PC-3 (cell line): ENCODE measurements at regions not wholly inside any gene's neighbourhood (a gene's known extent, or its start where the extent isn't known, plus 50 kb on each side); places are given as distances from the start of the nearest gene placed in this dataset.

Source experiments
- EZH2 ChIP-seq: fragments of 300-600 bp; sonication (generic); IDR thresholded peaks from one replicate; pipeline ENCODE4 v1.6.1; 2017; ENCODE audit warnings: antibody characterized with exemption, mild to moderate bottlenecking, low read length; ENCODE audit not compliant: unreplicated experiment
- TF ChIP-seq, protein P1 (sequence below): fragments of 300-600 bp; sonication (generic); conservative IDR thresholded peaks from 2 replicates; pipeline ENCODE4 v1.5.1; 2017; ENCODE audit warnings: antibody characterized with exemption, low read depth, mild to moderate bottlenecking, low read length

DNA sequence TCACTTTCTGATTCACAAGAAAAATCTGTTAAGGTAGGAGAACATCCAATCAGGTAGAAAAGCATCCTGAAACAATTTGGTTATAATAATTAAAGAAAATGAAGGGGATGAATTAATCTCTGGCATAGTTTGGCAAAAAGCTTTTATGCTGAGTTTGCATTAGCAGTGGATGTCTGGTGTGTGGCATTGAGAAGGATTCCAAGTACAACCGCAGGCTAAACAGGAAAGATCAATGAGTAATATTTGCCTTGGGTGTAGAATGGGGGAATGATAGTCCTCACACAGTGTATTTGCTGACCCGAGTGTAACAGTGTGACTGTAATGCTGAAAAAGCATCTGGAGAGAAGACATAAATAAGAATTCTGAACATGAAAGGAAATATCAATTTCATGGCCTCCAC, 68.3 kb upstream of the SESTD1 start:
- TF ChIP-seq, protein P1, sequence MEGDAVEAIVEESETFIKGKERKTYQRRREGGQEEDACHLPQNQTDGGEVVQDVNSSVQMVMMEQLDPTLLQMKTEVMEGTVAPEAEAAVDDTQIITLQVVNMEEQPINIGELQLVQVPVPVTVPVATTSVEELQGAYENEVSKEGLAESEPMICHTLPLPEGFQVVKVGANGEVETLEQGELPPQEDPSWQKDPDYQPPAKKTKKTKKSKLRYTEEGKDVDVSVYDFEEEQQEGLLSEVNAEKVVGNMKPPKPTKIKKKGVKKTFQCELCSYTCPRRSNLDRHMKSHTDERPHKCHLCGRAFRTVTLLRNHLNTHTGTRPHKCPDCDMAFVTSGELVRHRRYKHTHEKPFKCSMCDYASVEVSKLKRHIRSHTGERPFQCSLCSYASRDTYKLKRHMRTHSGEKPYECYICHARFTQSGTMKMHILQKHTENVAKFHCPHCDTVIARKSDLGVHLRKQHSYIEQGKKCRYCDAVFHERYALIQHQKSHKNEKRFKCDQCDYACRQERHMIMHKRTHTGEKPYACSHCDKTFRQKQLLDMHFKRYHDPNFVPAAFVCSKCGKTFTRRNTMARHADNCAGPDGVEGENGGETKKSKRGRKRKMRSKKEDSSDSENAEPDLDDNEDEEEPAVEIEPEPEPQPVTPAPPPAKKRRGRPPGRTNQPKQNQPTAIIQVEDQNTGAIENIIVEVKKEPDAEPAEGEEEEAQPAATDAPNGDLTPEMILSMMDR = no peak
- TF ChIP-seq EZH2 = no peak
